HCT116 (cell line): ENCODE measurements at regions not wholly inside any gene's neighbourhood (a gene's known extent, or its start where the extent isn't known, plus 50 kb on each side); places are given as distances from the start of the nearest gene placed in this dataset.
"Not testable (repeated sequence)": the region's sequence is repeated elsewhere in the genome, so short reads cannot be mapped to it uniquely, and the experiment has no call there.

ENCODE experiments used
- CTCF ChIP-seq, 3 experiments: fragments of 200-600 bp in 1 of 3; sonication (generic) in 1 of 3; IDR thresholded peaks in 2 of 3; conservative IDR thresholded peaks in 1 of 3; 2 replicates each; pipeline ENCODE4 v1.5.1; 2012 to 2017; ENCODE audit warnings: low read depth in 2 of 3, low read length in 2 of 3, antibody characterized with exemption in 1 of 3, borderline replicate concordance in 1 of 3, control low read depth in 1 of 3, mild to moderate bottlenecking in 1 of 3, mixed read lengths in 1 of 3, mixed run types in 1 of 3, moderate library complexity in 1 of 3; ENCODE audit not compliant: insufficient read depth in 1 of 3
- EGR1 ChIP-seq: IDR thresholded peaks from 2 replicates; pipeline ENCODE4 v1.6.1; 2012; ENCODE audit warnings: low read depth
- EZH2phosphoT487 ChIP-seq: fragments of 200-600 bp; IDR thresholded peaks from 2 replicates; pipeline ENCODE4 v1.6.1; 2018; ENCODE audit warnings: antibody characterized with exemption, borderline replicate concordance
- JUND ChIP-seq: IDR thresholded peaks from 2 replicates; pipeline ENCODE4 v1.6.1; 2012
- POLR2A ChIP-seq: IDR thresholded peaks from 2 replicates; pipeline ENCODE4 v1.7.0; 2011; ENCODE audit warnings: borderline replicate concordance; ENCODE audit not compliant: insufficient read depth, insufficient read length; ENCODE audit errors: extremely low read depth
- POLR2AphosphoS5 ChIP-seq: IDR thresholded peaks from 2 replicates; pipeline ENCODE4 v1.6.1; 2011; ENCODE audit warnings: mild to moderate bottlenecking, low read depth, low read length, moderate library complexity
- RAD21 ChIP-seq: IDR thresholded peaks from 2 replicates; pipeline ENCODE4 v1.6.1; 2012; ENCODE audit warnings: low read depth, mild to moderate bottlenecking
- REST ChIP-seq: IDR thresholded peaks from 2 replicates; pipeline ENCODE4 v1.6.1; 2012; ENCODE audit warnings: low read depth
- YY1 ChIP-seq: IDR thresholded peaks from 2 replicates; pipeline ENCODE4 v1.6.1; 2011; ENCODE audit warnings: low read length, low read depth, moderate library complexity, mild to moderate bottlenecking; ENCODE audit not compliant: insufficient replicate concordance; ENCODE audit errors: extremely low read depth

- not testable (repeated sequence) for TF ChIP-seq REST; YY1; POLR2A; CTCF (IDR thresholded peaks at IDR 0.05 in 2 of 3, conservative IDR thresholded peaks at IDR 0.05 in 1 of 3; ENCODE audit: borderline replicate concordance in 1 of 3, insufficient read depth in 1 of 3, low read depth in 2 of 3, low read length in 2 of 3); POLR2AphosphoS5; RAD21; EGR1; EZH2phosphoT487; JUND
These were observed 1688.3 kb upstream of the ADGRL3 start for GRCh38 chr4:59511809-59512208.
